SW 1271 (cell line): ENCODE measurements at regions not wholly inside any gene's neighbourhood (a gene's known extent, or its start where the extent isn't known, plus 50 kb on each side); places are given as distances from the start of the nearest gene placed in this dataset.
"Not testable (repeated sequence)": the region's sequence is repeated elsewhere in the genome, so short reads cannot be mapped to it uniquely, and the experiment has no call there.

ENCODE experiments used
- DNase-seq, 2 experiments: peaks; one replicate each; lab custom pipeline; 2025; lab: John Stamatoyannopoulos, UW

DNA sequence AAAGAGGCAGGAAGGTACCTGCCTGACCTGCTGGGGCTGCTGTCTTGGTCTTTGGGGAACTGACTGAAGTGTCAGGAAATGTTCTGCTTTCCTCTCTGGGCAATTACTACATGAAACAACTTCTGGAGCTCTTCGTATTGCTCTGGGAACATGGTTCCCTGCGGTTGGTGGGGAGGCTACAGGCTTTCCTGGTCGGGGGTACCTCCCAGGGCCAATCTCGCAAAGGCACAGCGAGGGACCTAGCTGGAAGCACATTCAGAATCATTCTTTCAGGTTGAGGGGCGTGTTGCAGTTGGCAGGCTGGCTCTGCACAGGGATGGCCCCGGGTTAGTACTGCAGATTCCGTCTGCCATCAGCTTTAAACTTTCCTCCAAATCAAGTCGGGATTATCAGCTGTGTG lies 88.9 kb upstream of the RANBP3L start:
- no peak for DNase-seq

DNA sequence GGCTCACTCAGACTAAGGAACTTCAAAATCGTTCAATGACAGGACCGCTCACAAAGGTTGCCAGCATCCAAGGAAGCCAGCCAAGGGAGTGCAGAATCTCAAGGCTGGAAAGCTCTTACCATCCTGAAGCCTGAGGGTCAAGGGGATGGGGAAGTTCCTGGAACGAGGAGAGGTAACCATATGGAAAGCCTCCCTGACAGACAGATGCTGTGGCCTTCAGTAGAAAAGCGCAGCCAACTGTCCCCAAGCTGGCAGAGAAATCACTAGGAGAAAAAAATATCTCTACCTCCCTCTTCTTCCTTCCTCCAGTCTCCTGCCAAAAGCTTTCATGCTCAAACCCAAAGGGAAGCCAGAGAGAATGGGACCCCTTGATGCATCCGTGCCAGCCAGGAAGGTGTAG lies 90.5 kb upstream of the RANBP3L start:
- no peak for DNase-seq

DNA sequence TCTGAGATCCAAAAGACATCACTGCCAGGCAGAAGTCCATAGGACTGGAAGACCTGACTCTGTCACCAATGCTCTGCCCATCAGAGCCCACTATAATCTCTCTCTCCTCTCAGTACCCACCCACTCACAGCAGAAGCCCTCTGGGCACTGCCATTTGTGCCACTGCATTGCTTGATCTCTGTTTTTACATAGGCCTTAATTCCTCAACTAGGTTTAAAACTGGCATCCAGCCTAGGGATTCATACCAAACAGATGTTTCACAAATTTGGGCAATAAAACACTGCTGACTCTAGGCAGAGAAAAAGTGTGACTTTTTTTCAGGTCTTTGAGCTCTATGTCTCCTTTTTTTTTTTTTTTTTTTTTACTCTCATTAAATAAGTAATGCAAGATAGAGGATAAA lies 91.1 kb upstream of the RANBP3L start:
- DNase-seq: no peak

DNA sequence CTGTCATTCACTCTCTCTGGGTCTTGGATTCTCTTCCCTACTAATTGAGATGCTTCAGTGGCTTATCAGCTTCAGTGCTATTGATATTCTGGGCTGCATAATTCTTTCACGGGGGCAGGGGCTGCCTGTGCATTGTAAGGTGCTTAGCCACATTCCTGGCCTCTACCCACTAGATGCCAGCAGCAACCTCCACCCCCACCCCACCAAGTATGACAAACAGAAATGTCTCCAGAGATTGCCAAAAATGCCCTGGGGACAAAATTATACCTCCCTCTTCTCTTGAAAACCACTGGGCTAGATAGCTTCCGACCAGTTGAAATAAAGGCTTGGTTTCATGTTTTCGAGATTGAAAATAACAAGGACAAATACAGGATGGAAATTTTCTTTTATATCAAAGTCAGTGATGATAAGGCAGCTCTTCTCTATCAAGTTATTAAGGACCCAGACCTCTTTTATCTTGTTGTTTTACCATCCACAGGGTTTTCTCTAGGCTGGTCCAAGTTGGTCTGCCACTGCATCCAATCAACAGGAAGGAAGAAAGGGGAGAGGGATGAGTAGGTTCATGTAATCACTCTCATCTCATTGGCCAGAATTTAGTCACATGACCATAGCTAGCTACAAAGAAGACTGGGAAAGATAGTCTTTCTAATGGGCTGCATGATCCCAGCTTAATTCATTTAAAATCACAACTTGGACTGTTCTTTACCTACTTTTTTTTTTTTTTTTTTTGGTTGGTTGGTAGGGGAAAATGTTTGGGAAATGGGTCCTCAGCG lies 92.1 kb upstream of the RANBP3L start:
- DNase-seq: no peak

DNA sequence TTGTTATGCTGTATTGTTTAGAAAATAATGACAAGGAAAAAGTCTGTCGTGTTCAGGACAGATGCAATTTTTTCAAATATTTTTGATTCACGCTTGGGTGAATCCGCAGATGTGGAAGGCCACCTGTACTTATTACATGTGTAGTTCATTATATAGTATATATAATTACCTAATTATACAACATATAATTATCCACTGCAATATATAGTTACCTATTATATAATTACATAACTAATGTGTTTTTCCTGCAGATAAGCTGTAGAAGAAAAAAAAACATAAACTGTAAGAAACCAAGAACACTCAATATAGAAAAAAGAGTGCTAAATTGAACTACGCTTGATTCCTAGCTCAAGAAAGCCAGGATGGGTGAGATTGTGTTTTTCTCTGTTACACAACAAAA lies 93.6 kb upstream of the RANBP3L start:
- no peak for DNase-seq

DNA sequence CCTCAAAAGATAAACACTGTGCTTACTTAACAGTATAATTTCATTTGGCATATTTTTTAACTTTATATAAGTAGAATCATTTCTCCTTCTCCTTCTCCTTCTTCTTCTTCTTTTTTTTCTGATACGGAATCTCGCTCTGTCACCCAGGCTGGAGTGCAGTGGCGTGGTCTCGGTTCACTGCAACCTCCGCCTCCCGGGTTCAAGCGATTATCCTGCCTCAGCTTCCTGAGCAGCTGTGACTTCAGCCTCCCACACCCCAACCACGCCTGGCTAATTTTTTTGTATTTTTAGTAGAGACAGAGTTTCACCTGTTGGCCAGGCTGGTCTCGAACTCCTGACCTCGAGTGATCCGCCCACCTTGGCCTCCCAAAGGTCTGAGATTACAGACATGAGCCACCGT lies 94.2 kb upstream of the RANBP3L start:
- not testable (repeated sequence) for DNase-seq

DNA sequence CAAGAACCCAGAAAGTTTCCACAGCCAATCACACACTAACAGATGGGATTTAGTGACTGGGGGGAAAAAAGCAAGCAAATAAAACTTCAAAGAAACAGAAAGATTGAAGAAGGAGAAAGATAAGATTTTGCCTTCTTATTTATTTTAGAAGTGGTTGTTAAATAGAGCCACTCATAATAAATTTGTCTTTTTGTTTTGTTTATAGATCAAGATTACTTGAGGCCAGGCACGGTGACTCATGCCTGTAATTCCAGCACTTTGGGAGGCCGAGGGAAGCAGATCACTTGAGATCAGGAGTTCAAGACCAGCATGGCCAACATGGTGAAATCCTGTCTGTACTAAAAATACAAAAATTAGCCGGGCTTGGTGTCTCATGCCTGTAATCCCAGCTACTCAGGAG lies 94.9 kb upstream of the RANBP3L start:
- no peak for DNase-seq

DNA sequence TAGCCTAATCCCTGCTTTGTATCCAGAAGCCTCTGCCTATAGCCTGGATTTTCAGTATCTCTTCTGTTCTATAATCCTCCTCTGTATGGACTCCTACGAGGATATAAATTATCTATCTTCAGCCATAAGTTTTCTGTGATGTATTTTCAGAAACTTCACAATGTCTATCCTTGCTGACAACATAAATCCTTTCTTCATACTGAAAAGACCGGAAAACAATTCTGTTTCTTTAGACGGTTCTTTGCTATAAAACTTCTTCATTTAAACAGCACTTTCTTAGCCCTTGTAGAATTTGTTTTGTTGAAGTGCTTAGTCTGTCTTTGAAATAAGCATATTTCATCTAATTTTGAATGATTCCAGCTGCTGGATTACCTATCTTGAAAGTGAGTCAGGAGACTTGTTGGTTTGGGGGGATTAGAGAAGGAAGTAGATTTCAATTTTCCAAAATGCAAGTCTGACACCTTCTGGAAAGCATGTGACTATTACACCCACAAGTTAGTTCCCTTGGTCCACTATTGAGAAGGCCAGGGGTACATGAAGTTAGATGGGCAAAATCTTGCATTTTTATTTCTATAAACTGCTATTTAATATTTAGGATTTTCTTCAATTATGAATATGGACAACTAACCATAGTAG lies 96.3 kb upstream of the RANBP3L start:
- peak in 1 of 2 experiments; percentile 33 for DNase-seq

DNA sequence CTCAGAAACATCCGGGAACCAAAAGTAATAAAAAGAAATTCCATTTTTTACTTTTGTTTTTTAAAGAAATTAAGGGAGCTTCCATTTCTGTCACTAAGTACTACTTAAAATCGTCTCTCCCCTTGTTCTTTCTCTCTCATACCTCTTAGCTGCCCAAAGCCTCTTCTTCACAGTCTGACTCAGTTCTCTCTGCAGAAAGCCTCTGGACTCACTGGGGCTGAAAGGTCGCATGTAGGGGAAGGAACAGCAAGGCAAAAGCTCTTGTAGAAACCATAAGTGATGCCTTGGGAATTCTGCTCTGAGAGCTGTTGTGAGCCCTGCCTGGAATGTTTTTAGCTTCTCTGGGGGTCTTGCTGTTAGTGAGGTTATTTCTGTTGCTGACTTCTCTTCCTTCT lies 100.8 kb upstream of the RANBP3L start:
- no peak for DNase-seq

DNA sequence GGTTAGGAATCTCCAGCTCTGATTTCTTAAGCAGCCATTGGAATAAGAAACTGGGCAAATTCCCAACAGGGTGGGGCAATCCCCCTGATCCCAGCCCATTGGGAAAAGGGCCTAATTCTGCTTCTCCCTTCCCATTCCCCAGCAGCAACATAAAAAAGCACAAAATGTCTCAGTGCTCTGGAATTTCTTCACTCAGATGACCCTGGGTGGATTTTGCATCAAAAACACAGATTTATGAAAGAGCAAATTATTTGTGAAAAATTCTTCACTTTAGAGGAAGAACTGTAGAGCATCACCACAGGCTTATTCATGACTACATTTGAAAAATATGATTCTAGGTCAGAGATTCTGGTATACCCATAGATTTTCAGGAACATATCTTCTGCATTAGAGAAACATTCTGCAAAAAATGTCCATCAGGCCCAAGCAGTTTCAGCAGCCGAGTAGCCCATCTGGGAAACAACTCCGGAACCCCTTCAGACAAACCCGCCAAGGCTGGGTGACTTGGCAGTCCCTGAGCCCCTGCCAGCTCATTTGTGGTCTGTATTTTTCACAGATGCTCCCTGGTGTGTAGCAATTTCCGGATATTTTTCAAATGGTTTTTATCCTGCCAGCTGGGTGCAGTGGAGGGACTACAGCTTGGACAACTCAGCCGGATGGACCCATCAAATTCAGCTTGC lies 102.1 kb upstream of the RANBP3L start:
- DNase-seq: no peak

DNA sequence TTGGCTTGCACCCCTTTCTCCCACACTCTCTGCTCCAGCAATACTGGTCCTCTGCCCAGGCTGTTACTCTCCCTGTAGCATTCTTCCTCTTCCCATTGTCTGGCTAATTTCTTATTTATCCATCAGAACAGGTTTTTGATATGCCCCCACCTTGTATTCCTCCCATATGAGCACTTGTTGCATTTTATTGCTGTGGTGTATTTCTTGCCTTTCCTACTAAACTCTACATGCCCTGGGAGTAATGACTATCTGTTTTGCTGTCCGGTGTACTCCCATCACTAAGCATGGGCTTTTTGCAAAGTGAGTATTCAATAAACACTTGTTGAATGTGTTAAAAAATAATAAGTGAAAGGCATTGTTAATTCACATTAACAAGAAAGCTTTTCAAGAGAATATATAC lies 104.3 kb upstream of the RANBP3L start:
- DNase-seq: no peak

DNA sequence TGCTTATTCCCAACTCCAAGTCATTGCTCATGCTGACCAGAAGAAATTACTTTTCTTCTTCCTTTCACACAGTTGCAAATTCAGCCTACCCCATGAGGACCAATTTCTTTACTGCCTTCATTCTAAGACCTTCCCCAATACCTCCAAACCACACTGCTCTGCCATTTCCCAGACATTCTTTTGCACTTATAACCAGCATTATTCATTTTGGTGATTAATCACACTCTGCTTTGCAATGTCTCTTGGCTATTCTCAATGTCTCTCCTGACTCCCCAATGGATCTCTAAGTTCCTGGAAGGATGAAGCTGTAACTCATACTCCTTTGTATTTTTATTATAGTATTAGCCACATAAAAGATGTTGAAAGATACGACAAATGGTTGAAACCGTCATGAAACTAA lies 105.7 kb upstream of the RANBP3L start:
- DNase-seq: no peak

DNA sequence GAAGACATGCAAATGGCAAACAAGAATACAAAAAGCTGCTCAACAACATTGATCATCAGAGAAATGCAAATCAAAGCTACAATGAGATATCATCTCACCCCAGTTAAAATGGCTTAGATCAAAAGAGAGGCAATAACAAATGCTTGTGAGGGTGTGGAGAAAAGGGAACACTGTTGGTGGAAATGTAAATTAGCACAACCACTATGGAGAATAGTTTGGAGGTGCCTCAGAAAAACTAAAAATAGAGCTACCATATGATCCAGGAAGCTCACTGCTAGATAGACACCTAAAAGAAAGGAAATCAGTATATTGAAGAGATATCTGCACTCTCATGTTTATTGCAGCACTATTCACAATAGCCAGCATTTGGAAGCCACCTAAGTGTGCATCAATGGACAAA lies 108.0 kb upstream of the RANBP3L start:
- not testable (repeated sequence) for DNase-seq

DNA sequence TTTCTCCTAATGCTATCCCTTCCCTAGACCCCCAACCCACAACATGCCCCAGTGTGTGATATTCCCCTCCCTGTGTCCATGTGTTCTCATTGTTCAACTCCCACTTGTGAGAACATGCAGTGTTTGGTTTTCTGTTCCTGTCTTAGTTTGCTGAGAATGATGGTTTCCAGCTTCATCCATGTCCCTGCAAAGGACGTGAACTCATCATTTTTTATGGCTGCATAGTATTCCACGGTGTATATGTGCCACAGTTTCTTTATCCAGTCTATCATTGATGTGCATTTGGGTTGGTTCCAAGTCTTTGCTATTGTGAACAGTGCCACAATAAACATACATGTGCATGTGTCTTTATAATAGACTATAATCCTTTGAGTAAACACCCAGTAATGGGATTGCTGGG lies 109.0 kb upstream of the RANBP3L start:
- DNase-seq: not testable (repeated sequence)

DNA sequence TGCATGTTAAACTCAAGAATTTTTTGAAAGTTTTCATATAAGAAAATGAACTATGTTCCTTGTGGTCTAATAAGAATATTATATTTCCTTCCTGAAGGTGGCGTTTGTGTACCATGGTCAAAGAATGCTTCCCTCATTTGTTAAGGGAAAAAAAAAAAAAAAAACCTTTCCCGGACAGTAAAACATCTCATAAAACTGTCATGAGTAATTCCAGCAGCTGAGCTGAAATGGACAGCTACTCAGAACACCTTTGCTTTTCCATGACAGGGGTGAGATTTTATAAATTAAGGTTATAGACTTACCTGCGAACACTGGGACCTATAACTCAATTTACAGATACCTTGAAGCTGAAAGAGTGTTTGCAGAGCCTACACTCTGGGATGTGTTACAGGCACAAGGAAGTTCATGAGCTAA lies 113.2 kb upstream of the RANBP3L start:
- DNase-seq: peak in 1 of 2 experiments; percentile 60

DNA sequence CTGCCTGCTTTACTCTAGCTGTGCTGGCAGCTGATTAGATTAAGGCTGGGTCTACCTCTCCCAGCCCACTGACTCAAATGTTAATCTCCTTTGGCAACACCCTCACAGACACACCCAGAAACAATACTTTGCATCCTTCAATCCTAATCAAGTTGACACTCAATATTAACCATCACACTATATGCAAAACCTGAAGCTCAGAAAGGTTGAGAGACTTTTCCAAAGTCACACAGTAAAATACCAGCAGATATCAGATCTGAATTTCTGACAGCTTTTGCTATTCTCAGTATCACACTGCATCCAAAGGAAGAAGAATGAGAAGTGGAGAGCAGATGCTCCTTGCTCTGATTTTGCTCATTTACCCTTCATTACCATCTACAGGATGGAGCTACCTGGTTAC lies 114.9 kb upstream of the RANBP3L start:
- no peak for DNase-seq

DNA sequence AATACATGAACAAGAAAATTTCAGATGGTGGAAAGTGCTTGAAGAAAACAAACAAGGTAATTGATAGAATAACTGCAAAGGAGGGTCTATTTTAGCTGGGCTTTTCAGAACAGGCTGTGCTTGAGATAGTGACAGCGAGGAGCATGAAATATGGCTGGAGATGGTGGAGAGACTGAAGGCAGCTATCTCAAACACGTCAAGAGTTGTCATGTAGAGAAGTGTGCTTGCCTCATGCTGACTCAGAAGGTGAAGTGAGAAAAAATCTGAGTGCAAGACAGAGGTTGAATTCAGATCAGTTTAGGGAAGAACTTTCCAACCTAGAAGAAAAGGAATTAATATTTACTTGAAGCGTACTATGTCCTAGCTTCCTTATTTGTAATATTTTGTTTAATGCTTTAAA lies 115.5 kb upstream of the RANBP3L start:
- no peak for DNase-seq

DNA sequence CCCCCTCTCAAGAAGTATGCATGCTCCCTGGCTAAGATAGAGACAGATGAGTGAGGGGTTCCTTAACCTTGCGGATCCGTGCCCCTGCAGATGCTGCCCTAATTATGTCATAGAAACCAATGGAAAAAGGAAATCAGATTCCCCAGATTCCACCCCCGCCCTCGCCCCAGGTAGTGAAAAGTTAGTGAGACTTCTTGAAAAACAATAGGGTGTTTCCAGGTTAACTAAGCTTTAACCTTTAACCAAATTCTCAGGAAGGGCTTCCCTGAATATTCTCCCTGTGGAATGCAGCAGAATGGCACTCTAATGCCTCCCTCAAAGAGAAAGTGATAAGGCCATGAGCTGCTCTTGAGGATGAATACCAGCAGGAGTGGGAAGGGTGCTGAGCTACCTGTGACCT lies 116.0 kb upstream of the RANBP3L start:
- DNase-seq: no peak

DNA sequence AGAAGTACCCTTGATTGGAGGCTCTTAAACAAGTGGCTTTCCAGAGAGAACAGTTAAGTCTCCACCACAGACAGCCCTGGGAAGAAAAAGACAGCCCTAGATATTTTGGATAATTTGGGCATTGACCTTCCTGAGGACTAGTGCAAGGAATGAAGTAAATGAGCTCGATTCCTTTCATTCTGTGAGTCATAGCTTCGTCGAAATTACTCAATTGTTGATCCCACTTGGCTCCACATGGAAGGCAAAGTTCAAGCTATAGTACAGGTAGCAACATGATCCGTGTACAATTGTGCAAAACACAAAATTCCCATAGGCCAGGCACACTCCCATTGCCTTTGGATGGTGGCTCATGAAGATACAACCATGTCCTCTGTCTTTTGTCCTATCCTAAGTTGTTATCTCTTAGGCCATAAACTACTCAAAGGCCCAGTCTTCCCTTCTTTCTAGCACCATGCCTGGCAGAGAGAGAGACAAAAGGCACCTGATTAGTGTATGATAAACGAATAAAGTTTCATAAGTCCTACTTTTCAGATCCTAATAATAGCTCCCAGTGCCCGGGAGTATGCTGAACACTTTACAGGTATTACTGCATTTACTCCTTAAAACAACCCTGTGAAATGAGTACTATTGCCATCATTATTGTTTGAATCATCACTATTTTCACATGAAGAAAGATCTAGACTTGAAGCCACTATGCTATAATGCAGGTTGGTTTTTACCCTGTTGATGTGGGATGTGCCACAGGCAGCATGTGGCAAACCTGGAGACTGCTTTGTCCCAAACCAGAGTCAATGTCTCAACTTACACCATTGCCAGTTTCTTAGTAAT lies 116.7 kb upstream of the RANBP3L start:
- no peak for DNase-seq

DNA sequence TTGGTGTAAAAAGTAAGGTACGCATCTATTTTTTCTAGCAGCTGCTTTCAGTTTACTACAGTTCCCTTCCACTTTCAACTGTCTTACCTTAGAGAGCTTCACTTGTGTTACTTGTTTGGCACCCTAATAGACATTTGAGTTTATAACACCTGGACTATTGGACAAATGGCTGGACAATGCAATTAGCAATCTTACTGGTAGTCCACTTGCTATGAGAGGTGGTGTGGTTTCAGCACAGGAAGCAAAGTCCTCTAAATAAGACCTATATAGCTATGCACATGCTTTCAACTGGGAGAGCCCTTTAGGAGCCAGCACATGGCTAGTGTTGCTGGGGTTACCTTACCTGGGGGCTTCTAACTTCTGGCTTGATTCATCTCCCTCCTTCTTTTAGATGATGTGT lies 119.6 kb upstream of the RANBP3L start:
- DNase-seq: no peak

DNA sequence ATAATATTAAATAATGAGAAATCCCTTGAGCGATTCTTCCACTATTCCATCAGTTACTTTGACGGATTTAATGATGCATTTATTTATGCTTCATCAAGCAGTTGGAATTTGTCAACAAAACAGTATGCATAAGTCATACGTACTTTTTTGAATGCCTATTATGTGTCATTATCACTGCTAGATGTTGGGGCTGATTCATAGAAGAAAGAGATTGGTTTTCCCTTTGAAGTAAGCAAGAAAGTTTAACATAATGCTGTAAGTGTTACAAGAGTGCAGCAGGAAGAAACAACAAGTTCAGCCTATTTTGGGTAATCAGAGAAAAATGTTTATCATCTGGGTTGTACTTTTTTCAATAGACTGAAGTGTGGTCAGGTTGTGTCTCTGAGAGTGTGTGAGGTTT lies 121.2 kb upstream of the RANBP3L start:
- no peak for DNase-seq

DNA sequence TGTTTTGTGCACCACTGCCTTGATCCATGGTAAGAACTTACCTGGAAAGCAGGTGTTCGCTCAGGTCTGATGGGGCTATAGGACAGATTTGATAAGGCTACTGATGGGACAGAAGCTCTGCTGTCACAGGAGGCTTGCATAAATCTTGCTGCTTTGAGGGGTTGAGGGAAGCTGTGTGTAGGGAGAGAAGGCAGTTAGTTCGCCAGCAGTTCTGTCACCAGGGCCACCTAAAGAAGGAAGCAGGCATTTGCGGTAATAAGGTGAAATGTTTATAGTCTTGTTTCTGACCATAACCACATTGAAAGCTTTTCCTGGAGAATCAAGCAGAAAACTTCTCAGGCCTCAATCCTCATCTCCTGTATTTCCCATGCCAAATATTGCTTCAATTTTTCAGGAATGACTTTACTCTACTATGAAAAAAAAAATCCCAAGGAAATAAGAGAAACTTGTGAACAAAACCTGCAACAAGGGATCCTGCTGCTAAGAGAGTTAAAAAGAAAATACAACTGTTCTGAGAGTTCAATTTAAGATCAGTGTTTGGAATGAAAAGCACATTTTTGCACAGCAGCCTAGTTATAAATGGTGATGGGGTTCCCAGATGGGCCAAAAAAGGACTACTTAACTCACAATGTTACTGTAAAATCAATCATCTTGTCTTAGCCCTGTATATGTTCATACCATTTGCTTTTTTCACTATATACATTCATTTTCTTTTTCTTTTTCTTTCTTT lies 122.0 kb upstream of the RANBP3L start:
- no peak for DNase-seq
